ENCODE measurements at regions not wholly inside any gene's neighbourhood (a gene's known extent, or its start where the extent isn't known, plus 50 kb on each side); places are given as distances from the start of the nearest gene placed in this dataset.

DNA sequence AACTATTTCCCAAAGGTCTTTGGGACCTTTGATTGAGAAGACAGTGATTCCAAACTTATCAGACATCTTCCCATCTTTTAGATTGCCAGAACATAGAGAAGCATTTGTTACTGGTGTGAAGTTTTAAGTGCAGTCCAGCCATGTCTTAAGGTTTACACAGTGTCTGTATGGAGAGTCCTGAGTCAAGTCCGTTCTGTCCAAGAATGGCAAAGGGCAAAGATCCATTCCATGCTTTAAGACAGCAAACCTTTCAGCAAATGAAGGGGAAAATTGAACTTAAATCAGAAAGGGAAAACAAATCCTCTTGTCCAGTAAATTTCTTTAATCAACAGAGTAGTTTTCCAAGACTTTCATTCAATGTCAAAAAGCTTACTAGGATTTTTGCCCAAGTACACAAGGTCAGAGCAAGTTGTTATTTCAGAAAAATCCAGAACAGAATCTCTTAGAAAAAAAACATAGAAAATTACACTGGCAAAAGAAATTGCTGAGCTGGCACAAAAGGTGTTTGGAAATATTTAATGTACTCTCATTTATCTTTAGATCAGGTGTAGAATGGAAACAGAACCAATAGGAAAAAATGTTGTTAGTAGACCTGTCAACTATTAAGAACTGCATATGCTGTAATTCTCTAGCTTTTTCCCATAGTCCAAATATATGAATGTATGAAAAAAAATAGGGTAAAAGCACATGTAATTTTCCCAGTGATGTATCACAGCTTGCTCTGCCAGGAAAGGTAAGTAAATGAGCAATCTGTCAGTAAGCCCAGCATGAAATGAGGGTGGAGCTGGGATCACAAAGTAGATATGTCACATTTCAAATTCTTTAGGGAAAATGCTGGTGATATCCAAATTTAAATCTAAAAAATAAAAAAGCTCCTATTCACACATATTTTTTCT lies 1099.9 kb downstream of the TUSC7 start:
- intact Hi-C loops (cut with DNase I): no loop called here

DNA sequence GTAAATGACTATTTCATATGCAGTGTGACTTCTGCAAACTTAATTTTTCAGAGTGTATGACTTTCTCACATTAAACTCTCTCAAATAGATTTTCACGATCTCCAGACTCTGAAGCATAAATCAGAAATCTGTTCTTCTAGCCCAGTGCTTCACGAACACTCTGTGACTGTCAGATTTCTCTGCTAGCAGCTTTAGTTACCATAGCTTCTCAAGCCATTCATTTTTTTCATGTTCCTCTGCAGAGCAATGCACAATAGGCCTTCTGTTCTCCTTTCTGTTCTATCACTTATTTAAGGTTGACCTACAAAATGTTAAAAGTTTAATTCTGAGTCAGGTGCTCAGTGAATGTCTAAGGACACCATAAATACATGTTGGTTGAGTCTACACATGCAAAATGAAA lies 1102.2 kb downstream of the TUSC7 start:
- 84 to 89% methylated on average over 2 of the region's 2 CpGs for WGBS, 2 donors

More for the DNA sequence above, 1099.9 kb downstream of the TUSC7 start:
- Histone ChIP-seq H3K27me3 (no peaks in the 10 kb centered on the region), H3K9me3 (no peaks in the 10 kb centered on the region), H3K27ac (no peak overlapping the region), H3K4me1 (no peaks in the 10 kb centered on the region), H3K4me3 (replicated peaks in 1 of 3) (no peak overlapping the region), H3K36me3 (no peaks in the 10 kb centered on the region)
- no peak for DNase-seq
- TF ChIP-seq POLR2A (IDR thresholded peaks at IDR 0.05): no peak
- TF ChIP-seq, protein P1, sequence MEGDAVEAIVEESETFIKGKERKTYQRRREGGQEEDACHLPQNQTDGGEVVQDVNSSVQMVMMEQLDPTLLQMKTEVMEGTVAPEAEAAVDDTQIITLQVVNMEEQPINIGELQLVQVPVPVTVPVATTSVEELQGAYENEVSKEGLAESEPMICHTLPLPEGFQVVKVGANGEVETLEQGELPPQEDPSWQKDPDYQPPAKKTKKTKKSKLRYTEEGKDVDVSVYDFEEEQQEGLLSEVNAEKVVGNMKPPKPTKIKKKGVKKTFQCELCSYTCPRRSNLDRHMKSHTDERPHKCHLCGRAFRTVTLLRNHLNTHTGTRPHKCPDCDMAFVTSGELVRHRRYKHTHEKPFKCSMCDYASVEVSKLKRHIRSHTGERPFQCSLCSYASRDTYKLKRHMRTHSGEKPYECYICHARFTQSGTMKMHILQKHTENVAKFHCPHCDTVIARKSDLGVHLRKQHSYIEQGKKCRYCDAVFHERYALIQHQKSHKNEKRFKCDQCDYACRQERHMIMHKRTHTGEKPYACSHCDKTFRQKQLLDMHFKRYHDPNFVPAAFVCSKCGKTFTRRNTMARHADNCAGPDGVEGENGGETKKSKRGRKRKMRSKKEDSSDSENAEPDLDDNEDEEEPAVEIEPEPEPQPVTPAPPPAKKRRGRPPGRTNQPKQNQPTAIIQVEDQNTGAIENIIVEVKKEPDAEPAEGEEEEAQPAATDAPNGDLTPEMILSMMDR (IDR thresholded peaks at IDR 0.05): no peak
- 71 to 73% methylated on average over 1 of the region's 1 CpG for WGBS, 2 donors

DNA sequence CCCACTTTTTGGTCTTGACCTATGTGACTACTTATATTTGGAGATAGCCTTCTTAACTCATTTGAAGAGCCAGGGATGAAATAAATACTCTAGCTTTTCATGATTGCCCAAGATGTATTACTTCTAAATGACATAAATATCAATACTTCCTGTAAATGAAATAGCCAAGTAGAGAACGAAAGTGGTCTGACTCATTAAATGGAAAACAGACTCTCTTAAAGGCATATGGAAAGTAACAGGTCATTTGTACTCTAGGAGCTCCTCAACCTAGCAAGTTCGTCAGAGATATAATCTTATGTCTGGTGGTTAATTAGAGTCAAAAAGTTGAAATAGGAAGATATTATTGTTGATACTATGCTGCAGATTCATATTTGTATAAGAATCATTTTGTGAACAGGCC lies 1105.4 kb downstream of the TUSC7 start:
- Histone ChIP-seq H3K36me3 (no peaks in the 10 kb centered on the region), H3K27ac (no peak overlapping the region), H3K9me3 (no peaks in the 10 kb centered on the region), H3K4me1 (peaks cover 0 to 6% of the 10 kb centered on the region in 2 donors), H3K27me3 (no peaks in the 10 kb centered on the region), H3K4me3 (replicated peaks in 1 of 3) (no peak overlapping the region)
- TF ChIP-seq, protein P1 (IDR thresholded peaks at IDR 0.05): no peak
- no peak for TF ChIP-seq POLR2A (IDR thresholded peaks at IDR 0.05)
- intact Hi-C loops (cut with DNase I): no loop called here
- 59 to 66% methylated on average over 2 of the region's 2 CpGs for WGBS, 2 donors
- DNase-seq: no peak

More for the DNA sequence above, 1102.2 kb downstream of the TUSC7 start:
- no peaks in the 10 kb centered on the region for H3K4me1 ChIP-seq
- TF ChIP-seq, protein P1 (IDR thresholded peaks at IDR 0.05): no peak
- TF ChIP-seq POLR2A (IDR thresholded peaks at IDR 0.05): no peak
- intact Hi-C loops (cut with DNase I): no loop called here
- no peaks in the 10 kb centered on the region for H3K27me3 ChIP-seq
- H3K36me3 ChIP-seq: no peaks in the 10 kb centered on the region
- no peak overlapping the region for H3K27ac ChIP-seq
- no peak overlapping the region for H3K4me3 ChIP-seq (replicated peaks in 1 of 3)
- H3K9me3 ChIP-seq: no peaks in the 10 kb centered on the region
- no peak for DNase-seq

DNA sequence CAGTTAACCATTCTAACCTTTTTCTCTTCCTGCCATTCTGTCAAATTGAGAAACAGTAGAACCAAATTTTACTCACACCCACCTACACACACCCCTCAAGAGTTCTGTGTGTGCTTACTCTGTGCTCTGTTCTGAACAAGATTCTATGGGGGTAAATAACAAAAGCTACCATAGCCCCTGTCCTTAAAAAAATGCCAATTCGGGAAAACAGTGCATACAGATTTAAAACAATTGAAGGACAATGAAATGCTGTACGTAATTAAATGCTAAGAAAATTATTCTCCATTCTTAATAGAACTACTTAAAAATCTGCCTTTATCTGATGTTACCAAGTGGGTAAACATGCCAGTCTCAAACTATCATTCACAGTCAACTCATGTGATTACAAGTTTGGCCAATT lies 1107.5 kb downstream of the TUSC7 start:
- no peak for TF ChIP-seq POLR2A (IDR thresholded peaks at IDR 0.05)
- TF ChIP-seq, protein P1 (IDR thresholded peaks at IDR 0.05): no peak
- Histone ChIP-seq H3K9me3 (no peaks in the 10 kb centered on the region), H3K27me3 (no peaks in the 10 kb centered on the region), H3K4me1 (peaks cover 0 to 6% of the 10 kb centered on the region in 2 donors), H3K27ac (no peak overlapping the region), H3K36me3 (no peaks in the 10 kb centered on the region), H3K4me3 (replicated peaks in 1 of 3) (no peak overlapping the region)
- WGBS, 2 donors: 67 to 92% methylated on average over 2 of the region's 2 CpGs
- no peak for DNase-seq
- intact Hi-C loops (cut with DNase I): no loop called here

DNA sequence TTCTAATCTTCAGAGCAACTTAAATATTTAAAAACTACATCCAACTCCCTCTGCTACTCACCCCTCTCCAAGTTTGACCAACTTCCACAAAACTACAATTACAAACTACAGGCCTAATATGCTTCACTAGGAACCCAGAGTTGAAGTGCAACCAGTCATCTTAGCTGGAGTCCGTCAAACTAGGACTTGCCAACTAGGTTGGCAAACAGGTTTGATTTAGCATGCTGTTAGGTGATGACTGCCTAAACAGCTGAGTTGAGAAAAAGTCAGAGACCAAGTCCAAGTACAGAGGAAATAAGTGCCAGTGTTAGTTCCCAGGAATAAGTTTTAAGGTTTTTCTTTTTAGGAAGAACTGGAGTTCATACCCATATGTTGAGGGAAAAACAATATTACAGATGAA lies 1109.0 kb downstream of the TUSC7 start:
- WGBS, 2 donors: 47 to 65% methylated on average over 1 of the region's 1 CpG
- Histone ChIP-seq H3K9me3 (no peaks in the 10 kb centered on the region), H3K4me3 (replicated peaks in 1 of 3) (no peak overlapping the region), H3K4me1 (peaks cover 0 to 6% of the 10 kb centered on the region in 2 donors), H3K27ac (no peak overlapping the region), H3K27me3 (no peaks in the 10 kb centered on the region), H3K36me3 (no peaks in the 10 kb centered on the region)
- intact Hi-C loops (cut with DNase I): no loop called here
- peak in 1 of 2 donors; percentile 10 for DNase-seq
- TF ChIP-seq POLR2A (IDR thresholded peaks at IDR 0.05): no peak
- TF ChIP-seq, protein P1 (IDR thresholded peaks at IDR 0.05): no peak

All from thyroid gland (tissue), 4 donors.